Inflammatory macrophage treated with lipopolysaccharide for 1 hour (primary cell): ENCODE measurements at regions not wholly inside any gene's neighbourhood (a gene's known extent, or its start where the extent isn't known, plus 50 kb on each side); places are given as distances from the start of the nearest gene placed in this dataset.
"Not testable (repeated sequence)": the region's sequence is repeated elsewhere in the genome, so short reads cannot be mapped to it uniquely, and the experiment has no call there.

Experiments used
- DNase-seq, 2 donors: peaks; one replicate each; pipeline ENCODE4 v3.0.0-alpha.2; 2020 to 2022

- DNase-seq = not testable (repeated sequence)
Measured at GRCh38 chr2:91525587-91525986, 2834.1 kb downstream of the RPIA start.

- not testable (repeated sequence) for DNase-seq
Measured at GRCh38 chr2:91526083-91526482, 2834.6 kb downstream of the RPIA start.

- not testable (repeated sequence) for DNase-seq
Measured at GRCh38 chr2:91527056-91527455, 2835.6 kb downstream of the RPIA start.

- not testable (repeated sequence) for DNase-seq
Measured at GRCh38 chr2:91527491-91528031, 2836.1 kb downstream of the RPIA start.

GRCh38 chr2:91528361-91528760 is 2836.9 kb downstream of the RPIA start:
- not testable (repeated sequence) for DNase-seq

GRCh38 chr2:91536109-91536508 is 2844.6 kb downstream of the RPIA start:
- DNase-seq = not testable (repeated sequence)

GRCh38 chr2:91536549-91537263 is 2845.2 kb downstream of the RPIA start:
- DNase-seq = not testable (repeated sequence)

- not testable (repeated sequence) for DNase-seq
Measured at GRCh38 chr2:91549316-91549715, 2857.8 kb downstream of the RPIA start.

- DNase-seq = not testable (repeated sequence)
Measured at GRCh38 chr2:91558234-91558633, 2866.8 kb downstream of the RPIA start.

GRCh38 chr2:91559269-91559668 is 2867.8 kb downstream of the RPIA start:
- not testable (repeated sequence) for DNase-seq

GRCh38 chr2:91559886-91560614 is 2868.6 kb downstream of the RPIA start:
- not testable (repeated sequence) for DNase-seq

- not testable (repeated sequence) for DNase-seq
Measured at GRCh38 chr2:91562184-91562583, 2870.7 kb downstream of the RPIA start.

- DNase-seq = not testable (repeated sequence)
Measured at GRCh38 chr2:91564700-91565099, 2873.2 kb downstream of the RPIA start.

GRCh38 chr2:91565689-91566430 is 2874.4 kb downstream of the RPIA start:
- DNase-seq = not testable (repeated sequence)

- DNase-seq = not testable (repeated sequence)
Measured at GRCh38 chr2:91566611-91567010, 2875.1 kb downstream of the RPIA start.

- not testable (repeated sequence) for DNase-seq
Measured at GRCh38 chr2:91567546-91568335, 2876.3 kb downstream of the RPIA start.

- DNase-seq = not testable (repeated sequence)
Measured at GRCh38 chr2:91568391-91569338, 2877.2 kb downstream of the RPIA start.

GRCh38 chr2:91571239-91571923 is 2879.9 kb downstream of the RPIA start:
- not testable (repeated sequence) for DNase-seq

GRCh38 chr2:91573018-91573417 is 2881.5 kb downstream of the RPIA start:
- not testable (repeated sequence) for DNase-seq

- not testable (repeated sequence) for DNase-seq
Measured at GRCh38 chr2:91573755-91574154, 2882.3 kb downstream of the RPIA start.
